Stimulated activated CD8-positive, alpha-beta memory T cell treated with anti-CD3 and anti-CD28 coated beads, Interleukin-7, amount 100 ng/mL, for 24 hours (primary cell): ENCODE measurements at regions not wholly inside any gene's neighbourhood (a gene's known extent, or its start where the extent isn't known, plus 50 kb on each side); places are given as distances from the start of the nearest gene placed in this dataset.

Experiments used
- DNase-seq: peaks from one replicate; pipeline ENCODE4 v3.0.0-alpha.2; 2020; ENCODE audit warnings: low read depth

DNA sequence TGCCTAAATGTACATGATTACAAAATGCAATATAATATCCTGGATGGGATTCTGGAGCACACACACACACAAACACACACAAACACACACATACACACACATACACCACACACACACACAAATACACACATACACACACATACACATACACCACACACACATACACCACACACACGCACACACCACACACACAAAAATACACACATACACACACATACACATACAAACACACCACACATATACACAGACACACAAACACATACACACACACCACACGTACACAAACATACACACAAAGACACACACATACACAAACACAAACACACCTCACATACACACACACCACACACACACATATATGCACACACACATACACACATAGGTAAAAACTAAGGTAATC, 134.6 kb upstream of the SYNDIG1 start:
- DNase-seq = no peak

- DNase-seq = no peak
Measured at GRCh38 chr20:24332956-24333355, 136.5 kb upstream of the SYNDIG1 start.

GRCh38 chr20:24331939-24332338, 137.5 kb upstream of the SYNDIG1 start:
- no peak for DNase-seq

GRCh38 chr20:24328901-24329300, 140.5 kb upstream of the SYNDIG1 start:
- DNase-seq = no peak

- DNase-seq = no peak
Measured at GRCh38 chr20:24321973-24322372, 147.5 kb upstream of the SYNDIG1 start.

DNA sequence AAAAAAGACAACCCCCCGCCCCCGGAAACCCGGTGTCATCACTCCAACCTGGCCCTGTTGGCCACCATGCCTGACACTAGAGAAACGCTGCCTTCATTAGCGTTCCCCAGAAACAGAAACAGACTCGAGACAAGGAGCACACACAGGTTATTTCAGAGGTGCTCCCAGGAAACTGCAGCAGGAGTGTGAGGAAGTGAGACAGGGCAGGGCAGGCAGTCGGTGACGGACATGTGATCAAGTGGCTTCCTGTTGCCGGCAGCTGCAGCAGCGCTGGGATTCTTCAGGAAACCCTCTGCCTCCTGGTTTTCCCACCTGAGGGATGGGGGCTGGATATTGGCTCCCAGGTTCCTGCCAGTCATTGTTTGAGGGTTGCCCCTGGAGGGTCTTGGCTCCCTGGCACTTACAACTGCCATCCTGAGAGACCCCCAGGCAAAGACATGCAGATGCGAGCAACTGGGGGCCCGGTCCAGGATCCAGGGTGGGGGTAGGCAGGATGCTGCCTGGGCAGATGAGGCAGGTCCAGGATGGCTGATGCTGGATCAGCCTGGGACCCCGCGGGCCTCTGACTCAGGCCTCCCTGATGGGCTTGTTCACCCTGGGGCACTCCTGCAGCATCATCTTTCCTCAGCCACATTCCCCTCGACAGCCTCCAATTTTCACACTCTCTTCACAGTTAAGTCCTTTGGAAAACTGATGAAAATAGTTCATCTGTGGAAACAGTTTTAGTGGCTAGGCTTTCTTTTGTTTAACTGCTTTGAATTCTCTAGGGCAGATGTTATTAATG, 150.7 kb upstream of the SYNDIG1 start:
- DNase-seq = no peak

- no peak for DNase-seq
Measured at GRCh38 chr20:24317224-24317623, 152.2 kb upstream of the SYNDIG1 start.

- no peak for DNase-seq
Measured at GRCh38 chr20:24316731-24317130, 152.7 kb upstream of the SYNDIG1 start.

DNA sequence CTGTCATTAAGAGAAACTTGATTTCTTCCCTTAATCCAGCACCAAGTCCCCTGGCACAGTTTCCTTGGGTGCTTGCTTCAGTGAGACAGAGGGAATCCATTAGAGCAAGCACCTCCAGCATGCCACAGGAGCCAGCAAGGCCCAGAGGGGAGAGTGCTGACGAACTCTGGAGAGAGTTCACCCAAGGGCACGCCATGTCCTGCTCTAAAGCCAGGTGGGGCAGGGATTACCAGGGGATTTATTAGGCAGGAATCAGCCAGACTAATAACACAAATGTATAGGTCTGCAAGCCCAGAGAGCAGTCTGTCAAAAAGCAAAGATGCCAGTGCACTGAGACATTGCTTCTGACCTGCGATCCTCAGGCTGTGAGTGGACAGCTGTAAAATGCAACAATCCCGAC, 155.4 kb upstream of the SYNDIG1 start:
- DNase-seq = no peak

- no peak for DNase-seq
Measured at GRCh38 chr20:24309596-24309995, 159.8 kb upstream of the SYNDIG1 start.

GRCh38 chr20:24305371-24305770, 164.1 kb upstream of the SYNDIG1 start:
- no peak for DNase-seq

DNA sequence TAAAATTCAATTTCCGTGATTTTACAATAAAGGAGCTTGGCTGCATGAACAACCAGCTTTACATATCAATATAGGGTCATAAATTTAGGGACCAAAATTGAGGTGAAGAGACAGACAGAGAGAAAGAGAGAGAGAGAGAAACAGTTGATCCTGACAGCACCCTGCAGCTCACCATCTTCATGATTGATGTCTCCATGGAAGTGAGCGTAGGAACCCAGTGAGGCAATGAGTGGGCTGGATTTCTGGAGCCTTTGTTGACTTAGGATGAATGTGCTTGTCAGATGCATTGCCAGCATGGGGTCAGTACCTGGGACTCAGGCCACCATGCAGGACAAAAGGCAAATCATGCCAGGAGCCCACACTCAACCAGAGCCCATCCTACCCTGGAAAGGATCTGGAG, 165.1 kb upstream of the SYNDIG1 start:
- no peak for DNase-seq

DNA sequence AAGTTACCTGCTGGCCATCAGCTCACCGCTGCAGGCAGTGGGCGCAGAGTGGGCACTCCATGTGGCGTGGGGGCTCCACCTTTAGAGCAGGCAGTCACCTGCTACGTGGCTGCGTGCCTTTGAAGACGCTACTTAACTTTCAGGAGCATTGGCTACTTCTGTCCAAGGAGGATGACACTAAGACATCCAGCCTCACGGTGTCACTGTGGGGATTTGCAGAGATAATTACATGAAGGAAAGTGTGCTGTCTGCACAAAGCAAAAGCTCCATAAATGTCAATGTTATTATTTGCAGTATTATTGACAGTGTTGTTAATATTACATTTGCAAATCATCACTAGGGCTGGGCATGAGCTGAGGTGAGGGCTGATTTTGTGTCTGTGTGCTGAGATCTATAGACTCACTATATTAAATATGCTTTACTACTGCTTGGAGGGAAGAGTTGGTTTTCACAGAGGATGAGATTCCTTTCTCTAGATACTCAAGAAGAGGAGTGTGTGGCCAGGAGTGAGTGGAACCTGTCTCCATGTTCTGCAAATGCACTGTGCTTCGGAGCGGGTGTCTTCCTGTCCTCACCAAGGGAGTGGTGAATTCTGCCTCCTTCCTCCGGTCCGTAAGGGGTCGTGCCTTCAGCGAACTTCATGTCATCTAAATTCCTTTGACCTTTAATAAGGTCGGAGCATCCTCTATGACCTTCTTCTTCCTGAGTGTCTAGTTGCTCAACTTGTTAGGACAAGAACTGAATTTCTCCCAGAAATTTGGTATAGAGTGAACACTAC, 165.8 kb upstream of the SYNDIG1 start:
- no peak for DNase-seq

DNA sequence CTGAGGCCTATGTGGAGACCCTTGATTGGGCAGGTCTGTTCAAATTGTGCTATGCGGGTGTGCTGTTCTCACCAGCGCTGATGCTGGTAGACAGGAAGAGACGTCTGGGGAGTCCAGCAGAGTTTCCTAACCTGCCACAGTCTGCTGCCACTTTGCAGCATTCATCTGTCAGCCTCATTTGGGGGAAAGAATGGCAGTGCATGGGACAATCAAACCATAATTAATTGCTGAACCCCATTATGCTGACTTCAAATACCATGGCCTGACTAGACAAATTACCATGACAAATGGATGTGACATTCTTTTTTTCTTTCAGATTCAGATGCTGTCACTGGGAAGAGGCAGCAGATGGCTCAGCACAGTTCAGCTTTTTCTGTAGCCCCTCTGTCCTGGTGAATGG, 171.4 kb upstream of the SYNDIG1 start:
- no peak for DNase-seq

GRCh38 chr20:24296477-24297261, 172.8 kb upstream of the SYNDIG1 start:
- DNase-seq = no peak

- no peak for DNase-seq
Measured at GRCh38 chr20:24291014-24291413, 178.4 kb upstream of the SYNDIG1 start.

DNA sequence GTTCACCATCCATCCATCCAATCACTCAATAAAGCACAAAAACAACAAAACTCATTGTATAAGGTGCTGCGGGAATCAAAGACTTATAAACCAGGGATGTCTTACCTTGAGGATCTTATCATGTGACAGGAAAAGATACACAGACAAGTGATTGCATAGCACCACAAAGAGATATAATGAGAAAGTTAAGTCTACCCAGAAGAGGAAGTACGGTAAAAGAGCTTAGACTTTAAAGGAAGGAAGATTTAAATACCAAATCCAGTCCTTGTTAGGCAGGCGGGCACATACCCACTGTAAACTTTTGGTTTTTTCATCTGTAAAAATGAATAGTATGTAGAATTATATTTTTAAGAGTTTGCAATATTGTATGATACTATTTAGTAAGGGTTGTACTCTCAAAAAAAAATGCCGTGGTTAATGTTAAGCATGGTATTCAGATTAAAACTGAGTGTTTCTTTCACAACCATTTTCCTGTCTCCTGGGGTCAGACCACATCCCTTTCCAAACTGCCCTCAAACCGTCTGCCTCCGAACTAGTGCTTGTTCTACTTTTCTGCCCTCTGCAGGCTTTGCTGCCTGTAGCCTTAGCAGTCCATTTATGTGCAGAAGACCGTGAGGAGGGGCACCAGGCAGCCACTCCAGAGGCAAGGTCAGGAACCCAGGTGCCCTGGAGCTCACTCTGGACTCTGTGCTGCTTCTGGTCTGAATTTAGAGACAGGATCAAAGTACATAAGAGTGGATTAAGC, 179.5 kb upstream of the SYNDIG1 start:
- DNase-seq = no peak

- no peak for DNase-seq
Measured at GRCh38 chr20:24283186-24283585, 186.2 kb upstream of the SYNDIG1 start.

DNA sequence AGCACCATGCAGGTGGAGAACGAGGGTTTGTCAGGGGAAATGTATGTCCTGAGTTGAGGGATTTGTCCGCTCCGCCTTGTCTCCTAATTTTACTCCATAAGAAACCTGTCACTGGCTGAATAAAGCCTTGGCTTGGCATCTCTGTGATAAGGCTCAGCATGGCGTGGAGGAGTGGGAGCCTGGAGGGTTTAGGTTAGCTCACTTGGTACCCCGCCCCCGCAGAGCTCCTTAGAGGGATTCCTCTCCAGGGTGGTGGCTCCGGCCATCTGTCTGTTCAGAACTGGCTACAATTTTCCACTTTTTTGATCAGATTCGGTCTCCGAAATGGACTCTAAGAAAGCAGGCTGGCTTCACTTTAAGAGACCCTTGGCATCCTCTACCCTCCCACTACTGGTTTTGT, 192.2 kb upstream of the SYNDIG1 start:
- DNase-seq = no peak

DNA sequence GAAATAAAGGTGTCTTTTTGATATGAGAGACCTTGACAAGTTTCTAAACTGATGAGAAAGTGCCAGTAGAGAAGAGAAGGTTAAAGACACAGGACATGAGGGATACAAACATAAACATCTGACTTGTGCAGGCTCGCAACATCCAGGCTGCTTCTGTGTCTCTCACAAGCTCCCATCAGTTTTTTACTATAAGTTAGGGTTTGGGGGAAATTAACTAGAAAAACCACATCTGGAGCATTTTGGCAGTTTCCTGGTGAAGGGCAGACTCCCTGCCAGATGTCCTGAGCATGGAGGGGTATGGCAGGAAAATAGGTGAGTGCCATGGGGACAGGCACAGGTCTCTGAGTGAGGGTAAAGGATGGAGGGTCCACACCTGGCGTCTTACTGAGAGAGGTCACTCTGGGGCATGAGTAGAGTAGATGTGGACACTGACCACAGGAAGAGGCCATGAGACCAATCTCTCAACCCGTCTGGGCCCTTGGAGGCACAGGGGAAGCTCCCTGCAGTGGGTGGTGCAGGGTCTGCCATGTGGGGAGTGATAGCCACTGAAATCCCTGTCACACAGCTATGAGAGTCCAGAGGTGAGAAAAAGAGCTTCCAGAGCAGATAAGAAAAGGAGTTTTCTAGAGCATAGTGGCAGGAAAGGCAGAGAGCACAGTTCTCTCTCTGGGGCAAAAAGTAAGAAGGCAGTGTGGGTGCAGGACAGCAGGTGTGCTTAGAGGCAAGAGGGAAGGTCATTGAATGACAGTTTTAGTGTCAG, 193.3 kb upstream of the SYNDIG1 start:
- no peak for DNase-seq

DNA sequence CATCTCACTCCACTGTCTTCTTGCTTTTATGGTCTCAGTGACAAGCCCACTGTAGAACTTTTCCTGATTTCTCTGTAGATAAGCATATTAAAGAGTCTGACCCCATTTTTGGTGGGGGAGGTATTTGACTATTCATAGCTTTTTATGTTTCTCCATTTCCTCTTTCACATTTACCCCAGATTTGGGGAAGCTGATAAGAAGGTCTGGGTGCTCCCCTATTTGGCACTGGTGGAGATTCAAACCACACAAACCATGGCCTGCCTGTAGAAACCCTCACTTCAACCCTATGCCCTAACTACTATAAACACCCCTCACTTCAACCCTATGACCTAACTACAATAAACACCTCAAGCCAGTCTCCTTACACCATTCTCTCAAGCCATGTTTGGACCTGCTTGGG, 196.2 kb upstream of the SYNDIG1 start:
- no peak for DNase-seq
